HG03045 (cell line): ENCODE measurements at regions not wholly inside any gene's neighbourhood (a gene's known extent, or its start where the extent isn't known, plus 50 kb on each side); places are given as distances from the start of the nearest gene placed in this dataset.
"Not testable (repeated sequence)": the region's sequence is repeated elsewhere in the genome, so short reads cannot be mapped to it uniquely, and the experiment has no call there.

Source experiments
- ATAC-seq: cut with Tn5 transposase; IDR thresholded peaks from one replicate; pipeline ENCODE4 v1.9.1; 2021; ENCODE audit warnings: mild to moderate bottlenecking, moderate library complexity; ENCODE audit not compliant: unreplicated experiment

- ATAC-seq: no peak
Observed at GRCh38 chr3:153266619-153267018, 104.6 kb downstream of the RAP2B start.

- no peak for ATAC-seq
Observed at GRCh38 chr3:153268564-153269279, 106.7 kb downstream of the RAP2B start.

GRCh38 chr3:153269730-153270129, 107.7 kb downstream of the RAP2B start:
- ATAC-seq: no peak

DNA sequence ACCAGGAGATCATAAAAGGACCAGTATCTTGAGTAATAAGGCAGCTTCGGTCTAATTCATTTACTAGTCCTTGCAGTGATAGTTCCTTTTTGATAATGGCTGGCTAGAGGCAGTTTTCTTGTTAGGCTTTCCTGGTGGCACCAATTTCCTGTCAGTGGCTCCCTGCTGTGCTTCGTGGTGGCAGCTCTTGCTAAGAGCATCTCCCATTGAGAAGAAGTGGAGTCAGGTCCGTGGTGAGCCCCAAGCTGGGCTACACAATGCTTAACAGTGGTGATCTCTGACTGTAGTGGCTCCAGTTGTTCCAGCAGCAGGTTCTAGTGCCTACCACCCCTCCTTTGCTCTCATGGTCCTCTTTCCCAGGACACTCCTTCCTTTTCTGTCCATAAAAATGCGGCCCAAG, 111.2 kb downstream of the RAP2B start:
- no peak for ATAC-seq

- no peak for ATAC-seq
Observed at GRCh38 chr3:153273767-153274435, 111.9 kb downstream of the RAP2B start.

- ATAC-seq: no peak
Observed at GRCh38 chr3:153274561-153274960, 112.5 kb downstream of the RAP2B start.

DNA sequence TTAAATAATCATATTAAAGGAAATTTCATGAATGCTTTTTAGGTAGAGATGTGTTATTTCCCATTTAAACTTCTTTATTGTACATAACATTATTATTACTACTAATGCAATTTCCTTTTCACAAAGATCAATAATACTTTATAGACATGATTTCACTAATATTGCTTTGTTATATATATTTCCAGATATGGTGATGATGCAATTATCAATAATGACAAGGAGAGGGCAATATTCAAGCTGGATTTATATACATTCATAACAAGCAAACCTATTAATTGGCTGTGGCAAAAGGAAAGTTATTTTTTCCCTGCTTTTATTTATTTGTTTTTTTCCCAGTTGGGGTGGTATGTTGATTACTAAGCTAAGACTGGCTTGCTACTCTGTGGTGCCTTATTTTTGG, 113.5 kb downstream of the RAP2B start:
- no peak for ATAC-seq

- ATAC-seq: no peak
Observed at GRCh38 chr3:153277029-153277428, 115.0 kb downstream of the RAP2B start.

GRCh38 chr3:153281236-153281997, 119.4 kb downstream of the RAP2B start:
- not testable (repeated sequence) for ATAC-seq

GRCh38 chr3:153282355-153282754, 120.3 kb downstream of the RAP2B start:
- ATAC-seq: no peak

- no peak for ATAC-seq
Observed at GRCh38 chr3:153284282-153284938, 122.4 kb downstream of the RAP2B start.

DNA sequence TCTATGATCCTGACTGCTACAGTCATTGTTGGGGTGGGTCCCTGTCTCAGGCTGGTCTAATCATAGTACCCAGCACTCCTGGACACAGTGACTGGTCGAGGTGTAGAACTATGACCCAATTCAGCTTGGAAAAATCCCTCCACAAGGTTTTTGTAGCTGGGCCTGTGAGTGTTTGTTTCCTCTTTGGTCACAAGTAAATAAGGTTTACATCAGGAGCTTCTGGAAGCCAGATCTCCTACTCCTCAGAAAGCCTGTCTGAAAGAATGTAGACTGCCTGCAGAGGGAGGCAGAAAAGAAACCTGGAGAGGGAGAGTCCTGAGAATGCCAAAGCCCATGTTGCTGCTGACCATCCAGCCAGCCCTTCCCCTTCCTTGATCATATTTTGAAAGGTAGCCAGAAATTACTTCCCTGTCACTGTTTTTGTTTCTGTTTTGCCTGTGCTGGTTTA, 123.2 kb downstream of the RAP2B start:
- ATAC-seq: no peak

DNA sequence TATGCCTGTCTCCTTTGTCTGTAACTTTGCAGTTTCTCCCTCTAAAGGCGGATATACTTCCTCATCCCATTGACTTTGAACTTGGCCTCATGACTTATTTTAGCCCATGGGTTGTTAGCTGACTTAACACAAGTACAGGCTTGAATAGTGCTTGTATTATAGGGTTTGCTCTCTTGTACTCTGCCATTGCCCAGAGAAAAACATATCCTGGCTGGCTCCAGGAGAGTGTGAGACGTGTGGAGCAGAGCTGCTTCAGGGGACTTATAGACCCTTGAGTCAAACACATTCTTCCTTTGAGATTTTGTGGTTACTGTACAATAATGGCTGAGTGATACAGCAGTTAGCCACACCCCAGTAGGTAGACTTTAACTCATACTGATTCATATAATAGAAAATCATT, 124.0 kb downstream of the RAP2B start:
- no peak for ATAC-seq

DNA sequence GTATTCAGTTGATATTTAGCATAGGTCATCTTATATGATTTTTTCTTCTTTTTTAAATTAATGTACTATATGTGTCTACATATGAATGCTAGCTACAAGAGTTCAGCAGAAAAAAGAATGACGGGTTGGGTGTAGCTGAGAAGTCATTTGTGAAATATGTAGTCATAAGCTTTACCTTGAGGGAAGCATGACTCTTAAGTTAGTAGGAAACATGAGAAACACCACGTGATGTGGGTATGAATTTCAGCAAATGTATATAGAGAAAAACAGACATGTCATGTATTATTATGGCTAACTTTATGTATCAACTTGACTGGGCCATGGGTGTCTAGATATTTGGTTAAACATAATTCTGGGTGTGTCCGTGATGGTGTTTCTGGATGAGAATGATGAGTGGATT, 125.0 kb downstream of the RAP2B start:
- ATAC-seq: no peak

- no peak for ATAC-seq
Observed at GRCh38 chr3:153289334-153289808, 127.3 kb downstream of the RAP2B start.

DNA sequence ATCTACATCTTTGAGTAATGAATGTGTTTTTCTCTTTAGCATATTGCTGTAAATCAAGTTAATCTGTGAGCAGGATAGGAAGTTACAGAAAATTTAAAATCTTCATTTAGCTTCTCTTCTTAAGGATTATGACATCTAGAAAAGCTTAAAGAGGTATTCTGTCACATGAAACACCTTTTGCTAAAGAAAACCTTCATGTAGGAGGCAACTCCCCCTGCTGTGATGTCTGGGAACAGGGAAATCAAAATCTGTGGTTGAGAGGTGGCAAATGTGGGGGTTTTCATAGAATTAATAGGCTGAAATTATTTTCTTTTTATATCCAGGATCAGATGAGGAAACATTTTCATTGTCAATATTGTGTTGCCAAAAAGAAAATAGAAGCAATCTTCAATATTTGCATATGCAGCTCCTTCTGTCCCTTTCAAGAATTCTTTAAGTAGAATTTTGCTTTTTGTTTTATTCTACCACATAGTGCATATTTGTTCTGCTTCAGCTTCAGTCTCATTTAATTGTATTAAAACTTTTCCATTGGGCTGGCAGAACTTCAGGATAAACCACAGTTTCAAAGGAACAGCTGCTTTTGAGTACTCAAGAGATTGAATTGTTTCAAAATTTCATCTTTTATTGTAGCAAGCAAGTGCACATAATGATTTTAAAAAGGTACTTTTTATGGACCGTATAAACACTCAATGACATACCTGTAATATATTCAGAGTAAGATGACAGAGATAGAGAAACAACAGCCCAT, 128.4 kb downstream of the RAP2B start:
- no peak for ATAC-seq

- ATAC-seq: no peak
Observed at GRCh38 chr3:153291059-153291685, 129.1 kb downstream of the RAP2B start.

GRCh38 chr3:153293265-153293664, 131.2 kb downstream of the RAP2B start:
- no peak for ATAC-seq

- no peak for ATAC-seq
Observed at GRCh38 chr3:153295901-153296300, 133.9 kb downstream of the RAP2B start.

- ATAC-seq: no peak
Observed at GRCh38 chr3:153305189-153305588, 143.2 kb downstream of the RAP2B start.
